Neural cell (in vitro differentiated cells): ENCODE measurements at regions not wholly inside any gene's neighbourhood (a gene's known extent, or its start where the extent isn't known, plus 50 kb on each side); places are given as distances from the start of the nearest gene placed in this dataset.

ENCODE experiments used
- H2AFZ ChIP-seq: fragments of 200-600, 300-800 bp; sonication (generic), shearing (Covaris generic); 2 replicates; pipeline ENCODE4 v1.6.0; 2014; ENCODE audit warnings: low read depth, mild to moderate bottlenecking, antibody characterized with exemption, low read length, moderate library complexity
- H3F3A ChIP-seq: fragments of 200-600 bp; shearing (Covaris generic); 2 replicates; pipeline ENCODE4 v1.6.1; 2016; ENCODE audit warnings: mild to moderate bottlenecking, moderate library complexity, mixed read lengths, antibody characterized with exemption, low read length; ENCODE audit not compliant: insufficient read depth, poor library complexity, severe bottlenecking
- H3K27ac ChIP-seq: fragments of 200-600, 300-800 bp; sonication (generic), shearing (Covaris generic); 2 replicates; pipeline ENCODE4 v1.5.1; 2014; ENCODE audit warnings: mild to moderate bottlenecking, low read length, moderate library complexity
- H3K27me3 ChIP-seq: fragments of 300-800, 200-600 bp; sonication (generic), shearing (Covaris generic); 2 replicates; pipeline ENCODE4 v1.6.0; 2014; ENCODE audit warnings: mild to moderate bottlenecking, low read depth, low read length, moderate library complexity; ENCODE audit not compliant: insufficient read depth
- H3K36me3 ChIP-seq: fragments of 300-800, 200-600 bp; sonication (generic), shearing (Covaris generic); 2 replicates; pipeline ENCODE4 v1.5.1; 2014; ENCODE audit warnings: mild to moderate bottlenecking, antibody characterized with exemption, low read length, moderate library complexity; ENCODE audit not compliant: insufficient read depth
- H3K4me2 ChIP-seq: fragments of 300-800, 200-600 bp; sonication (generic), shearing (Covaris generic); 2 replicates; pipeline ENCODE4 v1.6.0; 2014; ENCODE audit warnings: mild to moderate bottlenecking, low read length
- H3K4me3 ChIP-seq: fragments of 300-800, 200-600 bp; sonication (generic), shearing (Covaris generic); 2 replicates; pipeline ENCODE4 v1.5.1; 2014; ENCODE audit warnings: mild to moderate bottlenecking, low read length, moderate library complexity
- H3K79me2 ChIP-seq: fragments of 200-600 bp; shearing (Covaris generic); replicated peaks from 2 replicates; pipeline ENCODE4 v1.6.0; 2014; ENCODE audit warnings: mild to moderate bottlenecking, low read length, moderate library complexity; ENCODE audit not compliant: insufficient read depth
- H3K9ac ChIP-seq: fragments of 300-800, 200-600 bp; sonication (generic), shearing (Covaris generic); 2 replicates; pipeline ENCODE4 v1.6.1; 2016; ENCODE audit warnings: mild to moderate bottlenecking, low read length, mixed read lengths
- H3K9me2 ChIP-seq: fragments of 200-600 bp; shearing (Covaris generic); 2 replicates; pipeline ENCODE4 v1.6.1; 2016; ENCODE audit warnings: mild to moderate bottlenecking, low read length, mixed read lengths; ENCODE audit not compliant: insufficient read depth
- H3K9me3 ChIP-seq: fragments of 200-600, 300-800 bp; sonication (generic), shearing (Covaris generic); 2 replicates; pipeline ENCODE4 v1.6.1; 2016; ENCODE audit warnings: mild to moderate bottlenecking, mixed run types, low read length, moderate library complexity, mixed read lengths
- H4K20me1 ChIP-seq: fragments of 200-600 bp; shearing (Covaris generic); 2 replicates; pipeline ENCODE4 v1.6.1; 2016; ENCODE audit warnings: mild to moderate bottlenecking, mixed run types; ENCODE audit not compliant: insufficient read depth
- EP300 ChIP-seq: fragments of 450-650 bp; conservative IDR thresholded peaks from 2 replicates; pipeline ENCODE4 v1.6.1; 2014; ENCODE audit warnings: antibody characterized with exemption, mild to moderate bottlenecking, moderate library complexity; ENCODE audit not compliant: poor library complexity, severe bottlenecking
- EZH2 ChIP-seq: fragments of 200-600, 300-800 bp; shearing (Covaris generic), sonication (generic); IDR thresholded peaks from 2 replicates; pipeline ENCODE4 v1.6.1; 2014; ENCODE audit warnings: antibody characterized with exemption, low read length, borderline replicate concordance, mild to moderate bottlenecking; ENCODE audit not compliant: insufficient read depth, poor library complexity, severe bottlenecking
- MXI1 ChIP-seq: fragments of 450-650 bp; conservative IDR thresholded peaks from 2 replicates; pipeline ENCODE4 v1.6.1; 2014; ENCODE audit warnings: antibody characterized with exemption, mild to moderate bottlenecking; ENCODE audit not compliant: poor library complexity, severe bottlenecking
- POLR2AphosphoS5 ChIP-seq: IDR thresholded peaks from 2 replicates; pipeline ENCODE4 v1.6.1; 2012
- RAD21 ChIP-seq: fragments of 450-650 bp; conservative IDR thresholded peaks from 2 replicates; pipeline ENCODE4 v1.6.1; 2014; ENCODE audit warnings: antibody characterized with exemption, mild to moderate bottlenecking, moderate library complexity
- SMC3 ChIP-seq: fragments of 450-650 bp; conservative IDR thresholded peaks from 2 replicates; pipeline ENCODE4 v1.6.1; 2014; ENCODE audit warnings: antibody characterized with exemption, mild to moderate bottlenecking, moderate library complexity; ENCODE audit not compliant: poor library complexity
- TAF1 ChIP-seq: IDR thresholded peaks from 2 replicates; pipeline ENCODE4 v1.6.1; 2012; ENCODE audit warnings: low read depth
- TF ChIP-seq, protein P1 (sequence below): IDR thresholded peaks from 2 replicates; pipeline ENCODE4 v1.6.1; 2012; ENCODE audit warnings: borderline replicate concordance
- TF ChIP-seq, protein P2 (sequence below): fragments of 450-650 bp; IDR thresholded peaks from 2 replicates; pipeline ENCODE4 v1.5.1; 2014; ENCODE audit warnings: antibody characterized with exemption, mild to moderate bottlenecking, moderate library complexity; ENCODE audit not compliant: poor library complexity, severe bottlenecking

DNA sequence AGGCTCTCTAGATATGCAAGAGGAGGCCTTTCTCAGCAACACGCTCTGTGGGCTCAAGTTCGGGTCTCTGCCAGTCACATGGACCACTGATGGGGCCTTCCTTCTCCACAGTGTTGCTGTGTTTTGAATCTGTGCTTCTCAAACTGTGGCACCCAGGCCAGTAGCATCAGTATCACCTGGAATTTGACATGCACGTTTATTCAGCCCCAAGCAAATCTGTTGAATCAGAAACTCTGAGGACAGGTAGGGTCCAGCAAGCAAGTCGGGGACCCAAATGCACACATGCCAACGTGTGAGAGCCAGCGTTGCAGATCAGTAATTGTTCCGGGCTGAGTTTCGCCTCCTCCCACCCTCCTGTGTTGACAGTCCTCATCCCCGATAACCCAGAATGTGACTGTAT lies 502.6 kb downstream of the IRX1 start:
- no peaks in the 10 kb centered on the region for H3F3A ChIP-seq
- no peak overlapping the region for H3K4me3 ChIP-seq
- TF ChIP-seq RAD21, result no peak
- no peak for TF ChIP-seq TAF1
- TF ChIP-seq EP300, result no peak
- TF ChIP-seq, protein P1, sequence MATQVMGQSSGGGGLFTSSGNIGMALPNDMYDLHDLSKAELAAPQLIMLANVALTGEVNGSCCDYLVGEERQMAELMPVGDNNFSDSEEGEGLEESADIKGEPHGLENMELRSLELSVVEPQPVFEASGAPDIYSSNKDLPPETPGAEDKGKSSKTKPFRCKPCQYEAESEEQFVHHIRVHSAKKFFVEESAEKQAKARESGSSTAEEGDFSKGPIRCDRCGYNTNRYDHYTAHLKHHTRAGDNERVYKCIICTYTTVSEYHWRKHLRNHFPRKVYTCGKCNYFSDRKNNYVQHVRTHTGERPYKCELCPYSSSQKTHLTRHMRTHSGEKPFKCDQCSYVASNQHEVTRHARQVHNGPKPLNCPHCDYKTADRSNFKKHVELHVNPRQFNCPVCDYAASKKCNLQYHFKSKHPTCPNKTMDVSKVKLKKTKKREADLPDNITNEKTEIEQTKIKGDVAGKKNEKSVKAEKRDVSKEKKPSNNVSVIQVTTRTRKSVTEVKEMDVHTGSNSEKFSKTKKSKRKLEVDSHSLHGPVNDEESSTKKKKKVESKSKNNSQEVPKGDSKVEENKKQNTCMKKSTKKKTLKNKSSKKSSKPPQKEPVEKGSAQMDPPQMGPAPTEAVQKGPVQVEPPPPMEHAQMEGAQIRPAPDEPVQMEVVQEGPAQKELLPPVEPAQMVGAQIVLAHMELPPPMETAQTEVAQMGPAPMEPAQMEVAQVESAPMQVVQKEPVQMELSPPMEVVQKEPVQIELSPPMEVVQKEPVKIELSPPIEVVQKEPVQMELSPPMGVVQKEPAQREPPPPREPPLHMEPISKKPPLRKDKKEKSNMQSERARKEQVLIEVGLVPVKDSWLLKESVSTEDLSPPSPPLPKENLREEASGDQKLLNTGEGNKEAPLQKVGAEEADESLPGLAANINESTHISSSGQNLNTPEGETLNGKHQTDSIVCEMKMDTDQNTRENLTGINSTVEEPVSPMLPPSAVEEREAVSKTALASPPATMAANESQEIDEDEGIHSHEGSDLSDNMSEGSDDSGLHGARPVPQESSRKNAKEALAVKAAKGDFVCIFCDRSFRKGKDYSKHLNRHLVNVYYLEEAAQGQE, result no peak
- TF ChIP-seq EZH2, result no peak
- TF ChIP-seq MXI1, result no peak
- TF ChIP-seq POLR2AphosphoS5, result no peak
- H3K9me3 ChIP-seq, result no peaks in the 10 kb centered on the region
- H2AFZ ChIP-seq, result no peak overlapping the region
- H3K79me2 ChIP-seq, result no peaks in the 10 kb centered on the region
- no peaks in the 10 kb centered on the region for H4K20me1 ChIP-seq
- no peaks in the 10 kb centered on the region for H3K9me2 ChIP-seq
- no peaks in the 10 kb centered on the region for H3K36me3 ChIP-seq
- H3K27me3 ChIP-seq, result no peaks in the 10 kb centered on the region
- H3K27ac ChIP-seq, result no peak overlapping the region
- no peak overlapping the region for H3K4me2 ChIP-seq
- H3K9ac ChIP-seq, result no peak overlapping the region

DNA sequence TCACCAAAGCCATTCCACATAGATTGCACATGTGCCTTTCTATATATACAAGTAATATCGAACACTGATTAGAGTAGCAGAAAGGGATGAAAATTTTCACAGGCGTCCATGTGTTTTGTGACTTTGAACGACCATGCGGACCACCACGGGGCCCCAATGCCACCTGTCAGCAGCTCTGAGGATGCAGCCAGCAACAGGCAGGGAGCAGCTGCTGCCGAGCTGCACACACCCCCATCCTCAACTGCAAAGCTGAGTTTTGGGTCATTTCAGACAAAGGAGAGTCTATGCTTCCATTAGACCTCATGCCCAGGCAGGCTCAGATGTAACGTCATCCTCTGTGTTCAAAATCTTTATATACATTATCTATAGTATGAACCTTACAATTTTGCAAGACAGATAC lies 503.8 kb downstream of the IRX1 start:
- no peaks in the 10 kb centered on the region for H4K20me1 ChIP-seq
- H3K9me2 ChIP-seq, result no peaks in the 10 kb centered on the region
- H3K4me3 ChIP-seq, result no peak overlapping the region
- H3K9me3 ChIP-seq, result no peaks in the 10 kb centered on the region
- H3F3A ChIP-seq, result no peaks in the 10 kb centered on the region
- H3K27me3 ChIP-seq, result no peaks in the 10 kb centered on the region
- no peak overlapping the region for H3K9ac ChIP-seq
- H3K79me2 ChIP-seq, result no peaks in the 10 kb centered on the region
- no peak overlapping the region for H3K27ac ChIP-seq
- no peak overlapping the region for H2AFZ ChIP-seq
- H3K36me3 ChIP-seq, result no peaks in the 10 kb centered on the region
- no peak for TF ChIP-seq SMC3
- TF ChIP-seq, protein P1, result no peak
- TF ChIP-seq POLR2AphosphoS5, result no peak
- TF ChIP-seq EP300, result no peak
- no peak for TF ChIP-seq TAF1
- TF ChIP-seq EZH2, result no peak
- TF ChIP-seq, protein P2, sequence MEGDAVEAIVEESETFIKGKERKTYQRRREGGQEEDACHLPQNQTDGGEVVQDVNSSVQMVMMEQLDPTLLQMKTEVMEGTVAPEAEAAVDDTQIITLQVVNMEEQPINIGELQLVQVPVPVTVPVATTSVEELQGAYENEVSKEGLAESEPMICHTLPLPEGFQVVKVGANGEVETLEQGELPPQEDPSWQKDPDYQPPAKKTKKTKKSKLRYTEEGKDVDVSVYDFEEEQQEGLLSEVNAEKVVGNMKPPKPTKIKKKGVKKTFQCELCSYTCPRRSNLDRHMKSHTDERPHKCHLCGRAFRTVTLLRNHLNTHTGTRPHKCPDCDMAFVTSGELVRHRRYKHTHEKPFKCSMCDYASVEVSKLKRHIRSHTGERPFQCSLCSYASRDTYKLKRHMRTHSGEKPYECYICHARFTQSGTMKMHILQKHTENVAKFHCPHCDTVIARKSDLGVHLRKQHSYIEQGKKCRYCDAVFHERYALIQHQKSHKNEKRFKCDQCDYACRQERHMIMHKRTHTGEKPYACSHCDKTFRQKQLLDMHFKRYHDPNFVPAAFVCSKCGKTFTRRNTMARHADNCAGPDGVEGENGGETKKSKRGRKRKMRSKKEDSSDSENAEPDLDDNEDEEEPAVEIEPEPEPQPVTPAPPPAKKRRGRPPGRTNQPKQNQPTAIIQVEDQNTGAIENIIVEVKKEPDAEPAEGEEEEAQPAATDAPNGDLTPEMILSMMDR, result no peak
- TF ChIP-seq MXI1, result no peak
- no peak for TF ChIP-seq RAD21
- H3K4me2 ChIP-seq, result no peak overlapping the region
